ENCODE measurements at regions not wholly inside any gene's neighbourhood (a gene's known extent, or its start where the extent isn't known, plus 50 kb on each side); places are given as distances from the start of the nearest gene placed in this dataset.

DNA sequence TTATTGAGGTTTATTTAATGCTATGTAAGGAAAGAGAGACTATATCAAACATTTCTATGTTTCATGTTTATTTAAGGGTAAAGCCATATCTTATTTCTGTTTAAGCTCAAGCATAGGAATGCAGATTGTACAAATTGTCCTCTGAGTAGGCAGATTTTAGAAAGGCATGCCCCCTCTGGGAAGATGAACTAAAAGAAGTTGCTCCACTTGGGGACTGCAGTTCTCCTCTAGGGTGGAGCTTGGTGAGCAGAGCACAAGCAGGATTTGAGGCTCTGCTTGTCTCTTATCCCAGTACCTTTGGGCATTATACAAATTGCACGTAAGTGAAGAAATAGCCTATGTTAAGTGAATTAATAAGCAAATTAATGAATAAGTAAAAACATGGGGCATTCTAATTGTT, 96.2 kb upstream of the PDE3A start:
- in situ Hi-C loops (cut with HindIII; ENCODE audit: low sequenced_read_pairs), result no loop called here

GRCh38 chr12:20272801-20273200, 95.5 kb upstream of the PDE3A start:
- in situ Hi-C loops (cut with HindIII; ENCODE audit: low sequenced_read_pairs), result no loop called here

DNA sequence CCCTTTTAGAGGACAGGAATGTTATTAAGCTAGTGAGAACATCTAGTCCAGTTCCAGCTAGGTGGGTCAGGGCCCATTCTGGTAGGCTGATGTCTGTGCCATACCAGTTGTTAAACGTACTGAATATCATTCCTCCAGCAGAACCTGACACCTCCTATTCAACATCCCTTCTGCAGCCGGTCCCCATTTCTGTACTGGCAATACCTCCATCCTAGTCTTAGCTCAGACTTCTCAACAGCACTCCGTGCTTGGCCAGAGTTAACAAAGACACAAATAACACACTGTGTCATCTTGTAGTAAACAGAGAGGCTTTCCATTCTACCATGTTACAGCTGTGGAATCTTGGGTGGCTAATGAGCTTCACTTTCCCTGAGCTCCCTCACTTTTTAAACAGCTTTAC, 94.3 kb upstream of the PDE3A start:
- in situ Hi-C loops (cut with HindIII; ENCODE audit: low sequenced_read_pairs), result no loop called here

- in situ Hi-C loops (cut with HindIII; ENCODE audit: low sequenced_read_pairs), result no loop called here
Measured at GRCh38 chr12:20278276-20278675, 90.1 kb upstream of the PDE3A start.

- in situ Hi-C loops (cut with HindIII; ENCODE audit: low sequenced_read_pairs), result no loop called here
Measured at GRCh38 chr12:20280515-20280914, 87.8 kb upstream of the PDE3A start.

GRCh38 chr12:20282401-20282800, 85.9 kb upstream of the PDE3A start:
- in situ Hi-C loops (cut with HindIII; ENCODE audit: low sequenced_read_pairs), result no loop called here

- in situ Hi-C loops (cut with HindIII; ENCODE audit: low sequenced_read_pairs), result no loop called here
Measured at GRCh38 chr12:20283482-20283881, 84.9 kb upstream of the PDE3A start.

DNA sequence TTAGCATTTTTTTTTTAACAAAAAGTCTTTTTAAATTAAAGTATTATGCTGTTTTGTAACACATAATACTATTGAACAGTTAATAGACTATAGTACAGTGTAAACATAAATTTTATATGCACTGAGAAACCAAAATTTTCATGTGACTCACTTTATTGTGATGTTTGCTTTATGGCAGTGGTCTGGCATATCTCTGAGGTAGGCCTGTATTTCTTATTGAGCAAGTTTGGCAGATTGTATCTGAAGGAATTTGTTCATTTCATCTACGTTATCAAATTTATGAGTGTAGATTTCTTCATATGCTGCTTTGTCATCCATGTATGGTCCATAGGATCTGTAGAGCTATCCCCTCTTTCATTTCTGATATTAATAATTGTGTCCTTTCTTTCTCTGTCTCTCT, 78.8 kb upstream of the PDE3A start:
- in situ Hi-C loops (cut with HindIII; ENCODE audit: low sequenced_read_pairs), result no loop called here

DNA sequence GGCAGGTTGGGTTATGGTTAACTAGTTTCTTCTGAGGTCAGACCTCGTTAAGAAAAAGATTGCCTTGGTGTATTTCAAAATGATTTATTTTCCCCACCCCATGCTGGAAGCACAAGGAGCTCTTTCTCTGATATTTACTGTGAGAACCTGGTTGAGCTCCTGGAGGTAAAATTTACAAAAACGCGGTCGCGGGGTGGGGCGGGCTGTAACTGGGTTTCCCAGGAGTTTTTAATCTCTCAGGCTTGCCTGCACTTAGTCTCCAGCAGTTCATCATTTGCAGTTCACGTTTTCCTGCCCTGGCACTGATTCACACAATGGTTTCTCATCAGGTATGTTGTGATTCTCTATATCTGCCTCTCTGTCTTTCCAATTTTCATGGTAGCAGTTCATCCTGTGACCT, 67.9 kb upstream of the PDE3A start:
- in situ Hi-C loops (cut with HindIII; ENCODE audit: low sequenced_read_pairs), result no loop called here

DNA sequence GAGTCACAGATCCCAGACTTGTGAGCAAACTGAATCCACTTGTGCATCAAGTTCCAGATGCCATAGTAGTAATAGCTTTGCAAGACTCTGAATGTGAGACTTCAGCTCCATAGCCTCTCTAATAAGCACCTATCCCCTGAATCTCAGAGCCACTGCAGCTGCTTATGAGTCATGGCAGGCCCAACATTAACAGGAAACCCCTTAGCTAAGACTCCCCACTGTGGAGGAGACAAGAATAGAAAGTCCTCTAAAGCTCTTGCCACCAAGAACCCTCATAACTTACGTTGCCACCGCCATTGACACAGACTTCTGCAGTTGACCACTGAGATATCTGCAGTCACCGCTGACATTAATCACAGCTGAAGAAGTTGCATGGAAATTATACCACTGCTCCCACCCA, 62.9 kb upstream of the PDE3A start:
- in situ Hi-C loops (cut with HindIII; ENCODE audit: low sequenced_read_pairs), result no loop called here

- in situ Hi-C loops (cut with HindIII; ENCODE audit: low sequenced_read_pairs), result no loop called here
Measured at GRCh38 chr12:20309504-20310148, 58.7 kb upstream of the PDE3A start.

DNA sequence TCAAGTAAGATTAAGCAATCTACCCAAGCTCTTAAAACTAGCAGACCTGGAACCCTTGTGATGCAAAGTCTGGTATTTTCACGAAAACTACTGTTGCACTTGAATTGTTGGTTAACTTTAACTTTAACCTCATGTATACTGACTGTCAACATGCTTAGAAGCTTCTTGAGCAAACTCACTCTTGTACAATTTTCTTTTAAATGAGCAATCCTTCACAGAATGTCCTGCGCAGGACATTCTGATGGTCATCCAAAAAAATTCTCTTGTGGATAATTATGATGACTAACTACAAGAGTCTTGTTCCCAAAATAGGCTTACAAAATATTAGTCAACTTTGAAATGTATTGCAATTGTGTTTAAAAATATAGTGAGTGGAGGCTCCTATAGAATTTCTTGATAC, 54.0 kb upstream of the PDE3A start:
- in situ Hi-C loops (cut with HindIII; ENCODE audit: low sequenced_read_pairs), result no loop called here

- in situ Hi-C loops (cut with HindIII; ENCODE audit: low sequenced_read_pairs), result no loop called here
Measured at GRCh38 chr12:20317554-20317953, 50.8 kb upstream of the PDE3A start.
